ENCODE measurements at regions not wholly inside any gene's neighbourhood (a gene's known extent, or its start where the extent isn't known, plus 50 kb on each side); places are given as distances from the start of the nearest gene placed in this dataset.

DNA sequence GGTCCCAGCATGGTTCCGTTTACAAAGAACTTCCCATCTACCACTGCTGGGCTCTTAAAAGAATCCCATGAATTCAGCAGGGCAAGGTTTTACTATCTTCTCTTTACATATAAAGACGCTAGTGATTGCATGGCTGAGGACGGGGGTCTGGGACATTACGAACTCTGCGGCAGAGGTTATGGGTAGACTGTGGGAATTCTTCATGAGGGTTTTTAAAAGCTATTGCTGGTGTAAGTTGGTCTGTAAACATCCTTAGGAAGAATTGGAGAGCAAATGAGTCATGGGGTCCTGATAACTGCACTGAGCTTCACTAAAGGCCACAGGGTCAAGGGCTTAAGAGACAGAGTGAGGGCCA lies 53.1 kb upstream of the TMEM72 start:
- TF ChIP-seq, protein P1, sequence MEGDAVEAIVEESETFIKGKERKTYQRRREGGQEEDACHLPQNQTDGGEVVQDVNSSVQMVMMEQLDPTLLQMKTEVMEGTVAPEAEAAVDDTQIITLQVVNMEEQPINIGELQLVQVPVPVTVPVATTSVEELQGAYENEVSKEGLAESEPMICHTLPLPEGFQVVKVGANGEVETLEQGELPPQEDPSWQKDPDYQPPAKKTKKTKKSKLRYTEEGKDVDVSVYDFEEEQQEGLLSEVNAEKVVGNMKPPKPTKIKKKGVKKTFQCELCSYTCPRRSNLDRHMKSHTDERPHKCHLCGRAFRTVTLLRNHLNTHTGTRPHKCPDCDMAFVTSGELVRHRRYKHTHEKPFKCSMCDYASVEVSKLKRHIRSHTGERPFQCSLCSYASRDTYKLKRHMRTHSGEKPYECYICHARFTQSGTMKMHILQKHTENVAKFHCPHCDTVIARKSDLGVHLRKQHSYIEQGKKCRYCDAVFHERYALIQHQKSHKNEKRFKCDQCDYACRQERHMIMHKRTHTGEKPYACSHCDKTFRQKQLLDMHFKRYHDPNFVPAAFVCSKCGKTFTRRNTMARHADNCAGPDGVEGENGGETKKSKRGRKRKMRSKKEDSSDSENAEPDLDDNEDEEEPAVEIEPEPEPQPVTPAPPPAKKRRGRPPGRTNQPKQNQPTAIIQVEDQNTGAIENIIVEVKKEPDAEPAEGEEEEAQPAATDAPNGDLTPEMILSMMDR (conservative IDR thresholded peaks at IDR 0.05) = peak; percentile 63
- H3K27ac ChIP-seq = no peak overlapping the region

DNA sequence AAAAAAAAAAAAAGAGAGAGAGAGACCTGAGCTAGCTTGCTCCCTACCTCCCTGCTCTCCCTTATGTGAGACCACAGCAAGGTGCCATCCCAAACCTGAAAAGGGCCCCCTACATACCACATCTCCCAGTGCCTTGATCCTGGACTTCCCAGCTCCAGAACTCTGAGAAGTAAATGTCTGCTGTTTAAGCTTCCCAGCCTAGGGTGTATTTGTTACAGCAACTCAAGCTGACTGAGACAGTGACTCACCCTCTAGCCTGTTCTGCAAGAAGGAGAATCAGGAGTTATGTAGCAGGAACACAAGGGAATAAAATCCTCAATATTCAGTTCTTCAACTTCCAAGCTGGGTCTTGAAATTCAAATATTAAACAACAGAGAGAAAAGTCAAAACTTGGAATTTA lies 52.1 kb upstream of the TMEM72 start:
- H3K27ac ChIP-seq = no peak overlapping the region
- TF ChIP-seq, protein P1 (conservative IDR thresholded peaks at IDR 0.05) = no peak

DNA sequence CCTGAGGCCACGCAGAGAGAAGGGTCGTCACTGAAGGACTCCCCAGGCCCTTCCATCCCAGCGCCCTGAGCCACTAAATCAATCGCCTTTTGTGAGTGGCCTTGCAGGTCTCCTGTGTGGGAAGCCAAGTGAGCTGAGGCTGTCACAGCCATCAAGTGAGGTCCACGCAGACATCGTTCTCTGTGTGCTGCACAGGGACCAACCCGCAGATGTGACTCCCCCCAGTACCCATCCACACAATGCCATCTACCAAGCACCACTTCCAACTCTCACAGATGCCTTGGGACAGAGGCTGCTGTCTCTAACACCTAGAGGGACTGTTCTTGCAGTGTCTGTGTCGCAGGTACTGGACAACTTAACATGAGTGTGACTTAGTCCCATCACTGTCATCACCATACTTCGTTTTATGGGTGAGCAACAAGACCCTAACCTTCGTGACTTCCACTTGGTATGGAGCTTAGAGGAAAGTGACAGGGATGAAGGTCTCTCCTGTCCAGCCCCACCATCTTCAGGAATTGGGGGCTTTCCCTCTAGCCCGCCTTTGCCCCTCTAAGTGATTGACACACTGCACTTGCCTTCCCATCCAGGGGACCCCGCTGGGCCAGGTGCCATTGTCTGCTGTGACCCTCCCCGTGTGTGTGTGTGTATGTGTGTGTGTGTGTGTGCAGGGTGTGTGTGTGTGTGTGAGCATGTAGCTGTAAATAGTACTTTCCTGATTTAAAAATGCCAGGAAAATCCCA lies 51.4 kb upstream of the TMEM72 start:
- TF ChIP-seq, protein P1 (conservative IDR thresholded peaks at IDR 0.05) = no peak
- H3K27ac ChIP-seq = no peak overlapping the region

DNA sequence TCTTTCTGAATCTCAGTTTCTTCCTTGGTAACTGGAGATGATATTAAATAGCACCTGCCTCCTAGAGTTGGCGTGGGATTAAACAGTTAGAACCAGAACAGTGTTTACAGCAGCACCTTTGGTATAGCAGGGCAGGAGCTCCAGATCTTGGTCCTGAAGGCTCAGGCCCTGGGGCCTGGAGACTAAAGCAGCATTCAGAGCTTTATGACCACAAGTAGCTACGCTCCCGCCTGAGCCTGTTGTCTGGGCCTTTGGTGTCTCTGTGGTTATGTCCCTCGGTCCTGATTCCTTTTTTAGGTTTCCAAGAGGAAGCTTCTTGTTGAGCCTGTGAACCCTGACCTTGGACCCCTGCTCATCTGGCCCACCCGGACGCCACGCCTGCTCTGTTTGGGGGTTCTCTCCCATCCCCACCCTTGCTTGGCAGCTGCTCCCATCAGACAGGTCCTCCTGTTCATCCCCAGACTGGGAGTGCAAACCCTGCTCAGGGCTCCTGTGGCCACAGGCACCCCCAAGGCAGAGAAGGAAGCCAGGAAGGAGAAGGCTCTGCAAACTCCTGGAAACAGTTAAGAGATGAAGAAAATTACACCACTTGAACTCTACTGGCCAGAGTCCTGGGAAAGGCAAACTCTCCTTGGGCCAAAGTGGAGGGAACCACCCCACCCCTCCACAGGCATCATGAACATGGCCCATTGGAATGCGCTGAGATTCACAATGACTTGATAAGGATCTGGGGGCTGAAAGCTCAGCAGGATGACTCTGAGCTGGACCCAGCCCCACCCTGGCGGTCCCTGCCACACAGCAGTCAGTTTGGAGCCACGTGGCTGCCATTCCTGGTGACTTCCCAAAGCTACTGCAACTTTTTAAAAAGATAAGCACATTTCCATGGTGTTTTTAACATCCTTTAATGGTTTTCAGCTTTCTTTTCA lies 50.1 kb upstream of the TMEM72 start:
- no peak overlapping the region for H3K27ac ChIP-seq
- TF ChIP-seq, protein P1 (conservative IDR thresholded peaks at IDR 0.05) = no peak
